ENCODE measurements at regions not wholly inside any gene's neighbourhood (a gene's known extent, or its start where the extent isn't known, plus 50 kb on each side); places are given as distances from the start of the nearest gene placed in this dataset.

DNA sequence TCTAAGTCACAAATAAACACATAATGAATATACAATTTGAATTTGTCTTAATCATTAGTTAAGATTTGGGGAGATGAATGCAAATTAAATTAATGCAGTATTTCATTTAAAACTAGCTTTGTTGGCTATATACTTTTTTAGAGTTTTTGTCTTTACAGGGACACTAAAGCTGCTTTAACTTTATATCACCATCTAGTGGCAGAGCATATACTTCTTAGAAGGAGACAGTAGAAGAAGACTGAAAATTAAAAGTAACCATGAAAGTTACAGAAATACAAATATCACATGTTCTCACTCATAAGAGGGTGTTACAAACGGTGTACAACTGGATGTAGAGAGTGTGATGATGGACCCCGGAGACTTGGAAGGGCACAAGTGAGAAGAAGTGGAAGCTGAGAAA, 268.3 kb upstream of the NETO1 start:
- no peaks in the 10 kb centered on the region for H3K9me3 ChIP-seq (ENCODE audit: control insufficient read depth, low read length)
- H3K36me3 ChIP-seq (ENCODE audit: control insufficient read depth, insufficient read depth, low read length) = no peaks in the 10 kb centered on the region
- 49% methylated on average over 2 of the region's 2 CpGs; no CpG with 5 or more reads in 1 of the 2 experiments for WGBS, 2 experiments (ENCODE audit: insufficient coverage in 1 of 2, insufficient read length in 1 of 2)
- no peaks in the 10 kb centered on the region for H3K4me1 ChIP-seq (ENCODE audit: control insufficient read depth, insufficient read depth, low read length)
- TF ChIP-seq, protein P1, sequence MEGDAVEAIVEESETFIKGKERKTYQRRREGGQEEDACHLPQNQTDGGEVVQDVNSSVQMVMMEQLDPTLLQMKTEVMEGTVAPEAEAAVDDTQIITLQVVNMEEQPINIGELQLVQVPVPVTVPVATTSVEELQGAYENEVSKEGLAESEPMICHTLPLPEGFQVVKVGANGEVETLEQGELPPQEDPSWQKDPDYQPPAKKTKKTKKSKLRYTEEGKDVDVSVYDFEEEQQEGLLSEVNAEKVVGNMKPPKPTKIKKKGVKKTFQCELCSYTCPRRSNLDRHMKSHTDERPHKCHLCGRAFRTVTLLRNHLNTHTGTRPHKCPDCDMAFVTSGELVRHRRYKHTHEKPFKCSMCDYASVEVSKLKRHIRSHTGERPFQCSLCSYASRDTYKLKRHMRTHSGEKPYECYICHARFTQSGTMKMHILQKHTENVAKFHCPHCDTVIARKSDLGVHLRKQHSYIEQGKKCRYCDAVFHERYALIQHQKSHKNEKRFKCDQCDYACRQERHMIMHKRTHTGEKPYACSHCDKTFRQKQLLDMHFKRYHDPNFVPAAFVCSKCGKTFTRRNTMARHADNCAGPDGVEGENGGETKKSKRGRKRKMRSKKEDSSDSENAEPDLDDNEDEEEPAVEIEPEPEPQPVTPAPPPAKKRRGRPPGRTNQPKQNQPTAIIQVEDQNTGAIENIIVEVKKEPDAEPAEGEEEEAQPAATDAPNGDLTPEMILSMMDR (conservative IDR thresholded peaks at IDR 0.05) = peak; percentile 76
- Mint-ChIP-seq H3K27me3 (ENCODE audit: insufficient read depth) (no peaks in the 10 kb centered on the region), H3K27ac (no peak overlapping the region), H3K36me3 (ENCODE audit: low read depth) (no peaks in the 10 kb centered on the region), H3K4me3 (no peak overlapping the region), H3K4me1 (peaks cover 2% of the 10 kb centered on the region), H3K9me3 (no peaks in the 10 kb centered on the region)
- no peaks in the 10 kb centered on the region for H3K27me3 ChIP-seq (ENCODE audit: control insufficient read depth, insufficient read depth, low read length, poor library complexity, severe bottlenecking)
- no peak overlapping the region for H3K27ac ChIP-seq (ENCODE audit: low read depth, low read length)
- no peak for DNase-seq
- H3K9ac ChIP-seq (ENCODE audit: extremely low read depth, low read length, poor library complexity, severe bottlenecking) = no peak overlapping the region
- H3K4me3 ChIP-seq (ENCODE audit: low read length) = no peak overlapping the region

DNA sequence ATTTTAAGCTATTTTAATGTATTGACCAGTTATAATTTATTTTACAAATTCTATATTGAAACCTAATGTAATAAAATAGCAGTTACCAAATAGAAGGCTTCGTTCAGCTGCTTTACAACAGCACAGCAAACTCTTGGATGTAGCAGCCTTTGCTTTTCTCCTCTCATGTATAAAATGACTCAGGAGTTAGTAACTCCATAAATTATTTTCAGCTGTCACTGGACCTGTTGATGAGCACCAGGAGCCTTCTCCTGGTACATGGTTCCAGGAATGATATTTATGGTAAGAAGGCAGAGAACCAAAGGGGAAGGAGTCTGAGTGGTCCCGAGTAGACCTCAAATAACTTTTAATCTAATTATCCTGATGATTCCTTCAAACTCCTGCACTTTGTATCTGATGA, 256.4 kb upstream of the NETO1 start:
- no peaks in the 10 kb centered on the region for H3K27me3 Mint-ChIP-seq (ENCODE audit: insufficient read depth)
- H3K36me3 Mint-ChIP-seq (ENCODE audit: low read depth) = no peaks in the 10 kb centered on the region
- no peak overlapping the region for H3K4me3 Mint-ChIP-seq
- H3K4me1 ChIP-seq (ENCODE audit: control insufficient read depth, insufficient read depth, low read length) = no peaks in the 10 kb centered on the region
- TF ChIP-seq, protein P1 (conservative IDR thresholded peaks at IDR 0.05) = no peak
- 92% methylated on average over 2 of the region's 2 CpGs; no CpG with 5 or more reads in 1 of the 2 experiments for WGBS, 2 experiments (ENCODE audit: insufficient coverage in 1 of 2, insufficient read length in 1 of 2)
- no peak for DNase-seq
- H3K4me3 ChIP-seq (ENCODE audit: low read length) = no peak overlapping the region
- no peaks in the 10 kb centered on the region for H3K4me1 Mint-ChIP-seq
- H3K9me3 ChIP-seq (ENCODE audit: control insufficient read depth, low read length) = no peaks in the 10 kb centered on the region
- no peaks in the 10 kb centered on the region for H3K9me3 Mint-ChIP-seq
- no peak overlapping the region for H3K9ac ChIP-seq (ENCODE audit: extremely low read depth, low read length, poor library complexity, severe bottlenecking)
- H3K27me3 ChIP-seq (ENCODE audit: control insufficient read depth, insufficient read depth, low read length, poor library complexity, severe bottlenecking) = no peaks in the 10 kb centered on the region
- H3K27ac Mint-ChIP-seq = no peak overlapping the region
- no peak overlapping the region for H3K27ac ChIP-seq (ENCODE audit: low read depth, low read length)
- no peaks in the 10 kb centered on the region for H3K36me3 ChIP-seq (ENCODE audit: control insufficient read depth, insufficient read depth, low read length)

DNA sequence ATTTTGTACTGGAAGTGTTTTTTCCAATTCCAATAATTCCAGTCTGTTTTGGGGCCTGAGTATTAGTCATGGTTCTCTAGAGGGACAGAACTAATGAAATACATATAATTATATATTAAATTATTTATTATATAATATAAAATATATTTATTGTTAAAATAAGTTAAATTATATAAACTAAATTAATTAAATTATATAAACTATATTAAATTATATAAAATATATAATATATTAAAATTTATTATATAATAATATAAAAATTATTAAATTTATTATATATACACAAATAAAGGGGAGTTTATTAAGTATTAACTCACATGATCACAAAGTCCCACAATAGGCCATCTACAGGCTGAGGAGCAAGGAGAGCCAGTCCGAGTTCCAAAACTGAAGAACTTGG, 253.4 kb upstream of the NETO1 start:
- Mint-ChIP-seq H3K9me3 (no peaks in the 10 kb centered on the region), H3K4me3 (no peak overlapping the region), H3K36me3 (ENCODE audit: low read depth) (no peaks in the 10 kb centered on the region), H3K27ac (no peak overlapping the region), H3K4me1 (no peaks in the 10 kb centered on the region), H3K27me3 (ENCODE audit: insufficient read depth) (no peaks in the 10 kb centered on the region)
- no peaks in the 10 kb centered on the region for H3K9me3 ChIP-seq (ENCODE audit: control insufficient read depth, low read length)
- H3K27ac ChIP-seq (ENCODE audit: low read depth, low read length) = no peak overlapping the region
- H3K4me3 ChIP-seq (ENCODE audit: low read length) = no peak overlapping the region
- WGBS, 2 experiments (ENCODE audit: insufficient coverage in 1 of 2, insufficient read length in 1 of 2) = 89% methylated on average over 1 of the region's 1 CpG; no CpG with 5 or more reads in 1 of the 2 experiments
- no peaks in the 10 kb centered on the region for H3K4me1 ChIP-seq (ENCODE audit: control insufficient read depth, insufficient read depth, low read length)
- H3K36me3 ChIP-seq (ENCODE audit: control insufficient read depth, insufficient read depth, low read length) = no peaks in the 10 kb centered on the region
- TF ChIP-seq, protein P1 (conservative IDR thresholded peaks at IDR 0.05) = no peak
- no peak overlapping the region for H3K9ac ChIP-seq (ENCODE audit: extremely low read depth, low read length, poor library complexity, severe bottlenecking)
- DNase-seq = no peak
- H3K27me3 ChIP-seq (ENCODE audit: control insufficient read depth, insufficient read depth, low read length, poor library complexity, severe bottlenecking) = no peaks in the 10 kb centered on the region
